ENCODE measurements at regions not wholly inside any gene's neighbourhood (a gene's known extent, or its start where the extent isn't known, plus 50 kb on each side); places are given as distances from the start of the nearest gene placed in this dataset.

DNA sequence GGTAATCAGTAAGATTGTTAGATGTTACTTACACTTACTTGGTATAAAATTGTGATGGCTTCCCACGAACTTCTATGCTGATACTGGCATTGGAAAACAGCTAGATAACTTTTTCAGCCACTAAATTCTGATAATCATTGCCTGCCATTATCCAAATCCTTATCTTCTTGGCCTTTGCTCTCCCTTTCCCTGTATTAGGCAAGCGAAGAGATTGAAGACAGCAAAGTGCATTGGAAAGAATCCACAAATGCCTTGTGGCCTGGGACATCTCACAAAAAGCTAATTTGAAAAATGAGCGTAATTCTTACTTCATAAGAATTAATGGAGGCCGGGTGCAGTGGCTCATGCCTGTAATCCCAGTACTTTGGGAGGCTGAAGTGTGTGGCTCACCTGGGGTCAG, 79.5 kb upstream of the MARCKS start:
- TF ChIP-seq EZH2 (optimal IDR thresholded peaks at IDR 0.05; ENCODE audit: low read depth, low read length) (no peak), CTCF (IDR thresholded peaks at IDR 0.05; ENCODE audit: low read length) (no peak)

Measured in MM.1S (cell line).